Gastrocnemius medialis (tissue), 4 donors: ENCODE measurements at regions not wholly inside any gene's neighbourhood (a gene's known extent, or its start where the extent isn't known, plus 50 kb on each side); places are given as distances from the start of the nearest gene placed in this dataset.

Experiments
- POLR2A ChIP-seq, 2 donors: fragments of 450-650 bp; IDR thresholded peaks; one replicate each; pipeline ENCODE4 v1.6.1; 2017; ENCODE audit warnings: antibody characterized with exemption in 2 of 2, mild to moderate bottlenecking in 2 of 2, moderate library complexity in 2 of 2
- TF ChIP-seq, protein P1 (sequence below), 5 experiments: fragments of 450-650 bp in 3 of 5; fragments of 200-600 bp in 2 of 5; sonication (generic) in 2 of 5; IDR thresholded peaks in 4 of 5; conservative IDR thresholded peaks in 1 of 5; 1 replicate in 4 of 5; 2 replicates in 1 of 5; pipeline ENCODE4 v1.5.1; 2016 to 2019; ENCODE audit warnings: antibody characterized with exemption in 5 of 5, mild to moderate bottlenecking in 3 of 5, moderate library complexity in 3 of 5

DNA sequence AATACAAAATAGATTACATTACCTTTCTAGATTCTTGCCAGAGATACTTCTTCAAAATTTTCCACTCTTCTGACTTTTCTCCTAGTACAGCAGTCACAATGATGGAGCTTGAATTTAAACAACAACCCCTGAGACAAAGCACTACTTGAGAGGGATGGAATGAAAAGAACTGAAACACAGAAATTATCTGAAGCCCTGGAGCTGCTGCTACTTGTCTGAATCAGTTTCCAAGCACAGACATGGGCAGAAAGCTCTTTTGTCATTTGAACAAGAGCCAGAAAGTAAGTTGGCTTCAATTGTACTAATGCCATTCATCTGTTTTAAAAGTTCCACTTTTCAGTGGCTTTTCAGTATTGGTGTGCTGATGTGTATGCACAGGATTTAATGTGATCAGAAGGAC, 718.5 kb upstream of the ARPP21 start:
- TF ChIP-seq, protein P1, sequence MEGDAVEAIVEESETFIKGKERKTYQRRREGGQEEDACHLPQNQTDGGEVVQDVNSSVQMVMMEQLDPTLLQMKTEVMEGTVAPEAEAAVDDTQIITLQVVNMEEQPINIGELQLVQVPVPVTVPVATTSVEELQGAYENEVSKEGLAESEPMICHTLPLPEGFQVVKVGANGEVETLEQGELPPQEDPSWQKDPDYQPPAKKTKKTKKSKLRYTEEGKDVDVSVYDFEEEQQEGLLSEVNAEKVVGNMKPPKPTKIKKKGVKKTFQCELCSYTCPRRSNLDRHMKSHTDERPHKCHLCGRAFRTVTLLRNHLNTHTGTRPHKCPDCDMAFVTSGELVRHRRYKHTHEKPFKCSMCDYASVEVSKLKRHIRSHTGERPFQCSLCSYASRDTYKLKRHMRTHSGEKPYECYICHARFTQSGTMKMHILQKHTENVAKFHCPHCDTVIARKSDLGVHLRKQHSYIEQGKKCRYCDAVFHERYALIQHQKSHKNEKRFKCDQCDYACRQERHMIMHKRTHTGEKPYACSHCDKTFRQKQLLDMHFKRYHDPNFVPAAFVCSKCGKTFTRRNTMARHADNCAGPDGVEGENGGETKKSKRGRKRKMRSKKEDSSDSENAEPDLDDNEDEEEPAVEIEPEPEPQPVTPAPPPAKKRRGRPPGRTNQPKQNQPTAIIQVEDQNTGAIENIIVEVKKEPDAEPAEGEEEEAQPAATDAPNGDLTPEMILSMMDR (IDR thresholded peaks at IDR 0.05 in 4 of 5, conservative IDR thresholded peaks at IDR 0.05 in 1 of 5) = no peak
- no peak for TF ChIP-seq POLR2A (IDR thresholded peaks at IDR 0.05)
